ENCODE measurements at regions not wholly inside any gene's neighbourhood (a gene's known extent, or its start where the extent isn't known, plus 50 kb on each side); places are given as distances from the start of the nearest gene placed in this dataset.

- Mint-ChIP-seq H3K9me3 (ENCODE audit: low read depth) (no peaks in the 10 kb centered on the region), H3K4me3 (ENCODE audit: low read depth) (no peak overlapping the region), H3K36me3 (ENCODE audit: insufficient read depth) (no peaks in the 10 kb centered on the region), H3K27me3 (no peaks in the 10 kb centered on the region), H3K4me1 (ENCODE audit: low read depth) (no peaks in the 10 kb centered on the region), H3K27ac (no peak overlapping the region)
- no peak for DNase-seq (ENCODE audit: low spot score, unreplicated experiment)
- TF ChIP-seq, protein P1, sequence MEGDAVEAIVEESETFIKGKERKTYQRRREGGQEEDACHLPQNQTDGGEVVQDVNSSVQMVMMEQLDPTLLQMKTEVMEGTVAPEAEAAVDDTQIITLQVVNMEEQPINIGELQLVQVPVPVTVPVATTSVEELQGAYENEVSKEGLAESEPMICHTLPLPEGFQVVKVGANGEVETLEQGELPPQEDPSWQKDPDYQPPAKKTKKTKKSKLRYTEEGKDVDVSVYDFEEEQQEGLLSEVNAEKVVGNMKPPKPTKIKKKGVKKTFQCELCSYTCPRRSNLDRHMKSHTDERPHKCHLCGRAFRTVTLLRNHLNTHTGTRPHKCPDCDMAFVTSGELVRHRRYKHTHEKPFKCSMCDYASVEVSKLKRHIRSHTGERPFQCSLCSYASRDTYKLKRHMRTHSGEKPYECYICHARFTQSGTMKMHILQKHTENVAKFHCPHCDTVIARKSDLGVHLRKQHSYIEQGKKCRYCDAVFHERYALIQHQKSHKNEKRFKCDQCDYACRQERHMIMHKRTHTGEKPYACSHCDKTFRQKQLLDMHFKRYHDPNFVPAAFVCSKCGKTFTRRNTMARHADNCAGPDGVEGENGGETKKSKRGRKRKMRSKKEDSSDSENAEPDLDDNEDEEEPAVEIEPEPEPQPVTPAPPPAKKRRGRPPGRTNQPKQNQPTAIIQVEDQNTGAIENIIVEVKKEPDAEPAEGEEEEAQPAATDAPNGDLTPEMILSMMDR (IDR thresholded peaks at IDR 0.05; ENCODE audit: unreplicated experiment): no peak
These were observed 270.6 kb downstream of the FAM170A start for GRCh38 chr5:119899981-119900380.

DNA sequence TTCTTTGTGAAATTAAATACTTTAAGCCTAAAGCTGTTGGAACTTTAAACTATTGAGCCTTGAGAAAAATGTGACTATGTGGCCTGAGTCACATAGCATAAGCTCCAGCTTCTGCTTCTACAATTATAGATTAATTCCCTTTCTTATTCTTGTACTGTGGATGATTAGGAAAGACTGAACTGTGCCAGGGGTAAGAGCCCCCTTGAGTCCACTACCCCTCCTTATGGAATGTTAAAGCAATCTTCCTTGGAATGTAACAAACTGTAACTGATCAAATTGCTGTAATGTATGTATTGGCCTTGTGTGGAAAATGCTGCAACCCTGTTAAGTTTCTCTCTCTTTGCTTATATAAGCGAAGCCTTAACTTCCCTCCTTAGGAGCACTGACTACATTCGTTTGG lies 273.2 kb downstream of the FAM170A start:
- H3K27ac Mint-ChIP-seq: no peak overlapping the region
- no peak for DNase-seq (ENCODE audit: low spot score, unreplicated experiment)
- peaks cover 10% of the 10 kb centered on the region for H3K9me3 Mint-ChIP-seq (ENCODE audit: low read depth)
- TF ChIP-seq, protein P1 (IDR thresholded peaks at IDR 0.05; ENCODE audit: unreplicated experiment): no peak
- H3K4me3 Mint-ChIP-seq (ENCODE audit: low read depth): no peak overlapping the region
- peaks cover 3% of the 10 kb centered on the region for H3K36me3 Mint-ChIP-seq (ENCODE audit: insufficient read depth)
- no peaks in the 10 kb centered on the region for H3K4me1 Mint-ChIP-seq (ENCODE audit: low read depth)
- H3K27me3 Mint-ChIP-seq: no peaks in the 10 kb centered on the region

- TF ChIP-seq, protein P1 (IDR thresholded peaks at IDR 0.05; ENCODE audit: unreplicated experiment): no peak
- Mint-ChIP-seq H3K9me3 (ENCODE audit: low read depth) (peaks cover 27% of the 10 kb centered on the region), H3K36me3 (ENCODE audit: insufficient read depth) (no peaks in the 10 kb centered on the region), H3K27me3 (no peaks in the 10 kb centered on the region), H3K27ac (no peak overlapping the region), H3K4me1 (ENCODE audit: low read depth) (peaks cover 6% of the 10 kb centered on the region), H3K4me3 (ENCODE audit: low read depth) (no peak overlapping the region)
- DNase-seq (ENCODE audit: low spot score, unreplicated experiment): no peak
These were observed 284.1 kb downstream of the FAM170A start for GRCh38 chr5:119913425-119913824.

GRCh38 chr5:119919279-119919678 lies 289.9 kb downstream of the FAM170A start:
- H3K4me3 Mint-ChIP-seq (ENCODE audit: low read depth): no peak overlapping the region
- H3K9me3 Mint-ChIP-seq (ENCODE audit: low read depth): no peaks in the 10 kb centered on the region
- H3K27me3 Mint-ChIP-seq: no peaks in the 10 kb centered on the region
- TF ChIP-seq, protein P1 (IDR thresholded peaks at IDR 0.05; ENCODE audit: unreplicated experiment): no peak
- peaks cover 2% of the 10 kb centered on the region for H3K4me1 Mint-ChIP-seq (ENCODE audit: low read depth)
- DNase-seq (ENCODE audit: low spot score, unreplicated experiment): no peak
- H3K36me3 Mint-ChIP-seq (ENCODE audit: insufficient read depth): no peaks in the 10 kb centered on the region
- no peak overlapping the region for H3K27ac Mint-ChIP-seq

DNA sequence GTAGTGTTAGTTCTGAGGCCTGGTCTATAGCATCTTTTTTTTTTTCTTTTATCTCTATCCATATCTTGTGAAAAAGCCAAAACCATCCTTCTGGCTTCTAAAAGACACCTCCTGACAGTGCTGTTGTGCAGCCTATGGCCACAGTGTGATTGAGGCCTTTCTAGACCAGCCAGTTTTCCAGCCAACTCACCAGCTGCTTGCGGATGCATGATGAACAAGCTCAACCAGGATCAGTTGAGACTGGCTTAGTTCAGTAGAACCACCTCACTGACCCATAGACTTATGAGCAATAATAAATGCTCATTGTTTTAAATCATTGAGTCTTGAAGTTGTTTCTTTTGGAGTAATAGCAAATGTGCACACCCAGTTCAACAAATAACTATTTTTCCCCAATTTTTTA lies 296.9 kb downstream of the FAM170A start:
- H3K36me3 Mint-ChIP-seq (ENCODE audit: insufficient read depth): no peaks in the 10 kb centered on the region
- no peaks in the 10 kb centered on the region for H3K27me3 Mint-ChIP-seq
- no peak overlapping the region for H3K27ac Mint-ChIP-seq
- H3K4me1 Mint-ChIP-seq (ENCODE audit: low read depth): peaks cover 3% of the 10 kb centered on the region
- H3K9me3 Mint-ChIP-seq (ENCODE audit: low read depth): no peaks in the 10 kb centered on the region
- DNase-seq (ENCODE audit: low spot score, unreplicated experiment): no peak
- TF ChIP-seq, protein P1 (IDR thresholded peaks at IDR 0.05; ENCODE audit: unreplicated experiment): no peak
- no peak overlapping the region for H3K4me3 Mint-ChIP-seq (ENCODE audit: low read depth)

All from progenitor cell of endocrine pancreas (in vitro differentiated cells).